ENCODE measurements at regions not wholly inside any gene's neighbourhood (a gene's known extent, or its start where the extent isn't known, plus 50 kb on each side); places are given as distances from the start of the nearest gene placed in this dataset.

GRCh38 chr6:147756891-147757290 lies 248.4 kb downstream of the SAMD5 start:
- Histone ChIP-seq H3K9me3 (ENCODE audit: control insufficient read depth, insufficient read depth, low read length) (no peaks in the 10 kb centered on the region), H3K27me3 (ENCODE audit: control insufficient read depth, insufficient read depth, low read length) (no peaks in the 10 kb centered on the region), H3K9ac (ENCODE audit: low read depth, low read length) (no peak overlapping the region), H3K4me1 (ENCODE audit: control insufficient read depth, insufficient read depth, low read length) (no peaks in the 10 kb centered on the region), H3K27ac (ENCODE audit: low read depth, low read length) (no peak overlapping the region), H3K36me3 (ENCODE audit: control insufficient read depth, insufficient read depth, low read length) (no peaks in the 10 kb centered on the region), H3K4me3 (ENCODE audit: low read depth, low read length) (no peak overlapping the region)

GRCh38 chr6:147757291-147757690 lies 248.8 kb downstream of the SAMD5 start:
- Histone ChIP-seq H3K9ac (ENCODE audit: low read depth, low read length) (no peak overlapping the region), H3K36me3 (ENCODE audit: control insufficient read depth, insufficient read depth, low read length) (no peaks in the 10 kb centered on the region), H3K4me1 (ENCODE audit: control insufficient read depth, insufficient read depth, low read length) (no peaks in the 10 kb centered on the region), H3K27ac (ENCODE audit: low read depth, low read length) (no peak overlapping the region), H3K27me3 (ENCODE audit: control insufficient read depth, insufficient read depth, low read length) (no peaks in the 10 kb centered on the region), H3K9me3 (ENCODE audit: control insufficient read depth, insufficient read depth, low read length) (no peaks in the 10 kb centered on the region), H3K4me3 (ENCODE audit: low read depth, low read length) (no peak overlapping the region)

GRCh38 chr6:147758303-147758702 lies 249.8 kb downstream of the SAMD5 start:
- no peaks in the 10 kb centered on the region for H3K4me1 ChIP-seq (ENCODE audit: control insufficient read depth, insufficient read depth, low read length)
- no peaks in the 10 kb centered on the region for H3K9me3 ChIP-seq (ENCODE audit: control insufficient read depth, insufficient read depth, low read length)
- no peak overlapping the region for H3K4me3 ChIP-seq (ENCODE audit: low read depth, low read length)
- no peak overlapping the region for H3K27ac ChIP-seq (ENCODE audit: low read depth, low read length)
- no peaks in the 10 kb centered on the region for H3K27me3 ChIP-seq (ENCODE audit: control insufficient read depth, insufficient read depth, low read length)
- no peak overlapping the region for H3K9ac ChIP-seq (ENCODE audit: low read depth, low read length)
- no peaks in the 10 kb centered on the region for H3K36me3 ChIP-seq (ENCODE audit: control insufficient read depth, insufficient read depth, low read length)

GRCh38 chr6:147759093-147759492 lies 250.6 kb downstream of the SAMD5 start:
- H3K36me3 ChIP-seq (ENCODE audit: control insufficient read depth, insufficient read depth, low read length) = no peaks in the 10 kb centered on the region
- no peaks in the 10 kb centered on the region for H3K9me3 ChIP-seq (ENCODE audit: control insufficient read depth, insufficient read depth, low read length)
- H3K9ac ChIP-seq (ENCODE audit: low read depth, low read length) = no peak overlapping the region
- H3K4me1 ChIP-seq (ENCODE audit: control insufficient read depth, insufficient read depth, low read length) = no peaks in the 10 kb centered on the region
- no peak overlapping the region for H3K4me3 ChIP-seq (ENCODE audit: low read depth, low read length)
- H3K27ac ChIP-seq (ENCODE audit: low read depth, low read length) = no peak overlapping the region
- H3K27me3 ChIP-seq (ENCODE audit: control insufficient read depth, insufficient read depth, low read length) = no peaks in the 10 kb centered on the region

GRCh38 chr6:147759536-147759935 lies 251.0 kb downstream of the SAMD5 start:
- no peaks in the 10 kb centered on the region for H3K36me3 ChIP-seq (ENCODE audit: control insufficient read depth, insufficient read depth, low read length)
- no peak overlapping the region for H3K27ac ChIP-seq (ENCODE audit: low read depth, low read length)
- H3K4me3 ChIP-seq (ENCODE audit: low read depth, low read length) = no peak overlapping the region
- H3K9ac ChIP-seq (ENCODE audit: low read depth, low read length) = no peak overlapping the region
- no peaks in the 10 kb centered on the region for H3K4me1 ChIP-seq (ENCODE audit: control insufficient read depth, insufficient read depth, low read length)
- no peaks in the 10 kb centered on the region for H3K9me3 ChIP-seq (ENCODE audit: control insufficient read depth, insufficient read depth, low read length)
- no peaks in the 10 kb centered on the region for H3K27me3 ChIP-seq (ENCODE audit: control insufficient read depth, insufficient read depth, low read length)

GRCh38 chr6:147765541-147765940 lies 257.1 kb downstream of the SAMD5 start:
- Histone ChIP-seq H3K4me1 (ENCODE audit: control insufficient read depth, insufficient read depth, low read length) (peaks cover 3% of the 10 kb centered on the region; the same call in 1 of the 2 replicates), H3K9ac (ENCODE audit: low read depth, low read length) (no peak overlapping the region), H3K36me3 (ENCODE audit: control insufficient read depth, insufficient read depth, low read length) (no peaks in the 10 kb centered on the region), H3K27me3 (ENCODE audit: control insufficient read depth, insufficient read depth, low read length) (no peaks in the 10 kb centered on the region), H3K27ac (ENCODE audit: low read depth, low read length) (no peak overlapping the region), H3K9me3 (ENCODE audit: control insufficient read depth, insufficient read depth, low read length) (no peaks in the 10 kb centered on the region), H3K4me3 (ENCODE audit: low read depth, low read length) (no peak overlapping the region)

GRCh38 chr6:147768969-147769368 lies 260.5 kb downstream of the SAMD5 start:
- Histone ChIP-seq H3K36me3 (ENCODE audit: control insufficient read depth, insufficient read depth, low read length) (no peaks in the 10 kb centered on the region), H3K4me1 (ENCODE audit: control insufficient read depth, insufficient read depth, low read length) (peaks cover 3% of the 10 kb centered on the region; the same call in 1 of the 2 replicates), H3K27ac (ENCODE audit: low read depth, low read length) (no peak overlapping the region), H3K4me3 (ENCODE audit: low read depth, low read length) (no peak overlapping the region), H3K27me3 (ENCODE audit: control insufficient read depth, insufficient read depth, low read length) (no peaks in the 10 kb centered on the region), H3K9me3 (ENCODE audit: control insufficient read depth, insufficient read depth, low read length) (no peaks in the 10 kb centered on the region), H3K9ac (ENCODE audit: low read depth, low read length) (no peak overlapping the region)

GRCh38 chr6:147769496-147770087 lies 261.1 kb downstream of the SAMD5 start:
- H3K36me3 ChIP-seq (ENCODE audit: control insufficient read depth, insufficient read depth, low read length) = no peaks in the 10 kb centered on the region

GRCh38 chr6:147770221-147770620 lies 261.7 kb downstream of the SAMD5 start:
- no peak overlapping the region for H3K9ac ChIP-seq (ENCODE audit: low read depth, low read length)
- H3K27ac ChIP-seq (ENCODE audit: low read depth, low read length) = no peak overlapping the region
- H3K27me3 ChIP-seq (ENCODE audit: control insufficient read depth, insufficient read depth, low read length) = no peaks in the 10 kb centered on the region
- H3K4me1 ChIP-seq (ENCODE audit: control insufficient read depth, insufficient read depth, low read length) = peaks cover 3% of the 10 kb centered on the region; the same call in 1 of the 2 replicates
- no peaks in the 10 kb centered on the region for H3K36me3 ChIP-seq (ENCODE audit: control insufficient read depth, insufficient read depth, low read length)
- H3K9me3 ChIP-seq (ENCODE audit: control insufficient read depth, insufficient read depth, low read length) = no peaks in the 10 kb centered on the region
- H3K4me3 ChIP-seq (ENCODE audit: low read depth, low read length) = no peak overlapping the region

More at GRCh38 chr6:147769496-147770087, 261.1 kb downstream of the SAMD5 start:
- H3K9me3 ChIP-seq (ENCODE audit: control insufficient read depth, insufficient read depth, low read length) = no peaks in the 10 kb centered on the region
- no peaks in the 10 kb centered on the region for H3K27me3 ChIP-seq (ENCODE audit: control insufficient read depth, insufficient read depth, low read length)
- no peak overlapping the region for H3K4me3 ChIP-seq (ENCODE audit: low read depth, low read length)
- H3K4me1 ChIP-seq (ENCODE audit: control insufficient read depth, insufficient read depth, low read length) = peaks cover 3% of the 10 kb centered on the region; the same call in 1 of the 2 replicates
- H3K9ac ChIP-seq (ENCODE audit: low read depth, low read length) = no peak overlapping the region
- H3K27ac ChIP-seq (ENCODE audit: low read depth, low read length) = no peak overlapping the region

GRCh38 chr6:147772724-147773123 lies 264.2 kb downstream of the SAMD5 start:
- Histone ChIP-seq H3K36me3 (ENCODE audit: control insufficient read depth, insufficient read depth, low read length) (no peaks in the 10 kb centered on the region), H3K9me3 (ENCODE audit: control insufficient read depth, insufficient read depth, low read length) (no peaks in the 10 kb centered on the region), H3K27me3 (ENCODE audit: control insufficient read depth, insufficient read depth, low read length) (no peaks in the 10 kb centered on the region), H3K4me1 (ENCODE audit: control insufficient read depth, insufficient read depth, low read length) (no peaks in the 10 kb centered on the region), H3K4me3 (ENCODE audit: low read depth, low read length) (no peak overlapping the region), H3K9ac (ENCODE audit: low read depth, low read length) (no peak overlapping the region), H3K27ac (ENCODE audit: low read depth, low read length) (no peak overlapping the region)

GRCh38 chr6:147774856-147775255 lies 266.4 kb downstream of the SAMD5 start:
- Histone ChIP-seq H3K27ac (ENCODE audit: low read depth, low read length) (no peak overlapping the region), H3K9ac (ENCODE audit: low read depth, low read length) (no peak overlapping the region), H3K9me3 (ENCODE audit: control insufficient read depth, insufficient read depth, low read length) (no peaks in the 10 kb centered on the region)

More at GRCh38 chr6:147774856-147775255, 266.4 kb downstream of the SAMD5 start:
- Histone ChIP-seq H3K36me3 (ENCODE audit: control insufficient read depth, insufficient read depth, low read length) (no peaks in the 10 kb centered on the region), H3K4me3 (ENCODE audit: low read depth, low read length) (no peak overlapping the region), H3K27me3 (ENCODE audit: control insufficient read depth, insufficient read depth, low read length) (no peaks in the 10 kb centered on the region), H3K4me1 (ENCODE audit: control insufficient read depth, insufficient read depth, low read length) (no peaks in the 10 kb centered on the region)
